ENCODE measurements at regions not wholly inside any gene's neighbourhood (a gene's known extent, or its start where the extent isn't known, plus 50 kb on each side); places are given as distances from the start of the nearest gene placed in this dataset.
"Not testable (repeated sequence)": the region's sequence is repeated elsewhere in the genome, so short reads cannot be mapped to it uniquely, and the experiment has no call there.

DNA sequence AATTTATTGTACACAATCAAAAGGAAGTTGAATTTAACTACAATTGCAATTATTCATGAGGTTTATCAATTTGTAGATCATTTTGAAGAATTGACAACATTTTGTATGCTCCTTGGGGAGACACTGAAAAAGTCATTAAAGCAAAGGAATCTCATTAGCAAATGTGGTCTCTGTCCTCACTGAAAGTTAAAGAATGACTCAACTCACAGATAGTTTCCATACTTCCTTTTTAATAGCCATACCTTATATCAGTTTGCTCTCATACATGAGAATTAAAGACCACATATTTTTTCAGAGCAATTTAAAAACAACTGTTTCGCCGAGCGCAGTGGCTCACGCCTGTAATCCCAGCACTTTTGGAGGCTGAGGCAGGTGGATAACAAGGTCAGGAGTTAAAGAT lies 55.1 kb upstream of the KIF2A start:
- H3K4me3 ChIP-seq (ENCODE audit: low read depth, low read length); CTCF ChIA-PET; DNase-seq (ENCODE audit: low read depth, low spot score); POLR2A ChIA-PET: not testable (repeated sequence)

DNA sequence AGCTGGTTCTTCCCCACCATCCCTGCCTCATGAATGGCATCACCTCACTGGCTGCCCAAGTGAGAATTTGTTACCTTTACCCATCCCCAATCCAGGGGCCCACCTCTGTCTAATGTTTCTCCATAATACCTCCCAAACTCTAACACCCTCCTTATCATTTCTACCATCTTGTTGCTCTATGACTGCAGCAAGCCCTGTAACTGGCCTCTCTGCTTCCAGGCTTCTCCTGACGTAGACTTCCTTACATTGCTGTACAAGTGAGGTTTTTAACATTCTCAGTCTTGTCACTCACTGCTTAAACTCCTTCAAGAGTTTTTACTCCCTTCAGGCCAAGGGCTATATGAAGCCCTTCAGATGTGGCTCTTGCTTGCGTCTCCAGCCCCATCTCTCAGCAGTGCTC lies 53.5 kb upstream of the KIF2A start:
- CTCF ChIA-PET: not testable (repeated sequence)

DNA sequence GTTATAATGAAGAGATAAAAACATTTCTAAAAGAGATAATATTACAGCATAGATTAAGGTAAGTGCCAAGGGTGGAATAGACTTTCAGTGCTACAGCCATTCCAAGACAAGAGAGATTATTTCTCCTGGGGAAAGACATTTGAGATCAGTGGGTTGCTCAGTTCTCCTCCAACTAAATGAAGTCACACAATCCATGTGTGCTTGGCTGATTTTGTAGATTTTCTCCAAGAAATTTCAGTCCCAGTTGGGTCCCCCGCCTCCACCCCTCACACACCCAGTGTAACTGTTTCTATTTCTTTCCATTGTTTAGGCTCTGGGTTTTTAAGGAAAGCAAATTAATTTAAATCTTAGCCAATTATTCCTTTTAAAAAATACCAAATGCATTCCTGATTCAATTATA lies 50.5 kb upstream of the KIF2A start:
- DNase-seq (ENCODE audit: low read depth, low spot score); H3K4me3 ChIP-seq (ENCODE audit: low read depth, low read length); POLR2A ChIA-PET: not testable (repeated sequence)
- CTCF ChIA-PET: interaction anchor here (0.6 kb wide), 1 partner anchor 32 kb away, joined by 3 read pairs; no protein-coding TSS in a partner anchor

More for the DNA sequence above, 53.5 kb upstream of the KIF2A start:
- POLR2A ChIA-PET; DNase-seq (ENCODE audit: low read depth, low spot score); H3K4me3 ChIP-seq (ENCODE audit: low read depth, low read length): not testable (repeated sequence)

DNA sequence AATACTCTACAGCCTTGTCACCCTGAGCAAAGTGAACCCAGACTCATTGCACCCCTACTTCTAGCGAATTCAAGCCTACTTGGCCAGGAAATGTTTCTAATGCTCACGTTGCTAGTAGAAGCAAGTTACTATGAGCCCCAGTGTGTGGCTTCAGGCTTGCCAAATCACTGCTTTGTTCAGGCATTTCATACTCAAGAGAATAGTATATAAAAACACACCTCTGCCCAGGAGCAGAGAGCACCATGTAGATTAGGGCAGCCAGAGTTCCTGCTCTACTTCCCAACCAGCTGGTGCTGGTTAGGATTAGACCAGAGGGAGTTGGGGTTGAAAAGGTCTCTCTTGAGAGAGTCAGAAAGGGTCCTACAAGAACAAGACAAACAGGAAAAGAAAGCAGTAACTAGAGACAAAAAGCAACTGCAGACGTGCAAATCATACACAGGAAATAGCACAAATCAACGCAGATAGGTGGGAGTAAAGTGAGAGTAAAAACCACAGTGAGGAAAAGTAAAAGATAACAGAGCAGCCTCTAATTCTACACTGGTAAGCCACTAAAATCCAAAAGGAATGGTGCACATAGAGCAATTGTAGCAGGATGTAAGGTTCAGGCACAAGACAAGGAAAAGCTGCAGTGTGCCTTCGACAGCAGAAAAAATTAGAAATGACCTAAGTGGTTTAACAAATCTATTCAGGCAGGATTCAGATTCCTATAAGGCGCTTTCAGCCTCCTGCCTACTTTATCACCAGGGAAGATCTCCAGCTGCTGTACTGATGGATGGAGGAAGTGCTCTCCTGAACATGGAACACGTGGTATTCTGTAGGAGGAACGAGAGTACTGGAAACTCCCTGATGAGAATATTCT lies 49.6 kb upstream of the KIF2A start:
- TF ChIP-seq, protein P1, sequence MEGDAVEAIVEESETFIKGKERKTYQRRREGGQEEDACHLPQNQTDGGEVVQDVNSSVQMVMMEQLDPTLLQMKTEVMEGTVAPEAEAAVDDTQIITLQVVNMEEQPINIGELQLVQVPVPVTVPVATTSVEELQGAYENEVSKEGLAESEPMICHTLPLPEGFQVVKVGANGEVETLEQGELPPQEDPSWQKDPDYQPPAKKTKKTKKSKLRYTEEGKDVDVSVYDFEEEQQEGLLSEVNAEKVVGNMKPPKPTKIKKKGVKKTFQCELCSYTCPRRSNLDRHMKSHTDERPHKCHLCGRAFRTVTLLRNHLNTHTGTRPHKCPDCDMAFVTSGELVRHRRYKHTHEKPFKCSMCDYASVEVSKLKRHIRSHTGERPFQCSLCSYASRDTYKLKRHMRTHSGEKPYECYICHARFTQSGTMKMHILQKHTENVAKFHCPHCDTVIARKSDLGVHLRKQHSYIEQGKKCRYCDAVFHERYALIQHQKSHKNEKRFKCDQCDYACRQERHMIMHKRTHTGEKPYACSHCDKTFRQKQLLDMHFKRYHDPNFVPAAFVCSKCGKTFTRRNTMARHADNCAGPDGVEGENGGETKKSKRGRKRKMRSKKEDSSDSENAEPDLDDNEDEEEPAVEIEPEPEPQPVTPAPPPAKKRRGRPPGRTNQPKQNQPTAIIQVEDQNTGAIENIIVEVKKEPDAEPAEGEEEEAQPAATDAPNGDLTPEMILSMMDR (IDR thresholded peaks at IDR 0.05; ENCODE audit: insufficient read depth, low read length, missing control alignments): no peak
- ChIA-PET CTCF (interaction anchor here (0.6 kb wide), 1 partner anchor 33 kb away, joined by 3 read pairs; no protein-coding TSS in a partner anchor), POLR2A (no interaction called here)
- no peak for DNase-seq (ENCODE audit: low read depth, low spot score)
- H3K4me3 ChIP-seq (ENCODE audit: low read depth, low read length): no peak overlapping the region
